Pancreas (tissue), 10 donors: ENCODE measurements at regions not wholly inside any gene's neighbourhood (a gene's known extent, or its start where the extent isn't known, plus 50 kb on each side); places are given as distances from the start of the nearest gene placed in this dataset.

ENCODE experiments used
- ATAC-seq, 4 donors: fragments of 200-7000 bp; cut with Tn5 transposase; one replicate each; pipeline versions ENCODE4 v1.8.0 to v1.9.1; 2020; ENCODE audit warnings: mild to moderate bottlenecking in 4 of 4, moderate library complexity in 4 of 4
- DNase-seq, 6 donors: peaks; one replicate each; pipeline ENCODE4 v3.0.0-alpha.2; 2020
- FAIRE-seq: peaks from 2 replicates; lab custom pipeline; 2012; peaks lifted over from hg19 to GRCh38; lab: Jason Lieb, UNC
- H3K27ac ChIP-seq, 4 donors: fragments of 200-600 bp; sonication (generic); 1 replicate in 3 of 4; 2 replicates in 1 of 4; pipeline versions ENCODE4 v1.5.0 to v1.8.0; 2020
- H3K27me3 ChIP-seq, 4 donors: fragments of 200-600 bp; one replicate each; pipeline ENCODE4 v1.8.0; 2021
- H3K36me3 ChIP-seq, 3 donors: fragments of 200-600 bp; sonication (generic) in 1 of 3; one replicate each; pipeline versions ENCODE4 v1.5.0 to v1.8.0; 2020 to 2021
- H3K4me1 ChIP-seq, 3 donors: fragments of 200-600 bp; one replicate each; pipeline ENCODE4 v1.8.0; 2021
- H3K4me3 ChIP-seq, 4 donors: fragments of 200-600 bp; sonication (generic) in 2 of 4; one replicate each; pipeline versions ENCODE4 v1.5.0 to v1.8.0; 2020 to 2021
- H3K9me3 ChIP-seq, 4 donors: fragments of 200-600 bp; one replicate each; pipeline ENCODE4 v1.8.0; 2021
- WGBS, 2 donors: extraction: QIAGEN DNeasy Blood & Tissue Kit; methylation state at CpG; one replicate each; pipeline ENCODE4 v1.1.7; 2013; 5-methylcytosine and 5-hydroxymethylcytosine counted together
- intact Hi-C, 3 donors: fragments of 100-400 bp; cut with DNase I; formaldehyde crosslinking; loops; one replicate each; pipeline versions ENCODE4 v1.11.1 to v1.14.2; 2022
- TF ChIP-seq, protein P1 (sequence below), 4 donors: fragments of 200-600 bp; sonication (generic) in 3 of 4; IDR thresholded peaks; one replicate each; pipeline versions ENCODE4 v1.5.0 to v1.8.0; 2021; ENCODE audit warnings: antibody characterized with exemption in 4 of 4
- donor health status: healthy with polysubstance abuse.
- donor health status: DM: no; HTN: no; CAD: no; lungs with moderate emphysema.
- donor health status: DM: no; HTN: no; CAD: no.
- donor health status: control.
- donor health status: control.
- donor health status: Bipolar disorder and iron deficiency.
- donor health status: DM: yes; HTN: yes; CAD: no.
- donor health status: DM: no; HTN: no; CAD: no.
- donor health status: DM: no; HTN: no; CAD: no.
- donor health status: DM: yes; HTN: yes; CAD: no.

DNA sequence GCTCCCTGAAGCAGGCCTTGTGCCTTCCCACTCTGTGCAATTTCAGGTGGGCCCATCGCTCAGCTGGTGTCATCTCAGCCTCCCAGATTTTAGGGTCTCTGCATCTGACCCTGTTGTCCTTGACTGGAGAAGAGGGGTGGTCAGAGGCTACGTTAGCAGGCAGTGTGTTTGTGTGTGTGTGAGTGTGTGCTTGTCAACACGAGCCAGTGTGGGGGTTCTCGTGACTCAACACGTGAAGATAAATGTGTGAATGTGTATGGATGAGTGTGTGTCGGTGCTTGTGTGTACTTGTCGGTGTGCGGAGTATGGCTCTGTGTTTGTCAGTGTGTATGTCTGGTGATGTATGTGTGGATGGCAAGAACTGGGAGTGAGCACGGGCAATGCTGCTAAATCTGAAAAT lies 142.6 kb upstream of the KLF4 start:
- intact Hi-C loops: no loop called here
- WGBS, 2 donors: 76 to 85% methylated on average over 9 of the region's 9 CpGs
- Histone ChIP-seq H3K9me3 (no peaks in the 10 kb centered on the region), H3K4me1 (no peaks in the 10 kb centered on the region), H3K27ac (no peak overlapping the region), H3K4me3 (no peak overlapping the region), H3K36me3 (no peaks in the 10 kb centered on the region), H3K27me3 (no peaks in the 10 kb centered on the region)
- no peak for FAIRE-seq
- TF ChIP-seq, protein P1, sequence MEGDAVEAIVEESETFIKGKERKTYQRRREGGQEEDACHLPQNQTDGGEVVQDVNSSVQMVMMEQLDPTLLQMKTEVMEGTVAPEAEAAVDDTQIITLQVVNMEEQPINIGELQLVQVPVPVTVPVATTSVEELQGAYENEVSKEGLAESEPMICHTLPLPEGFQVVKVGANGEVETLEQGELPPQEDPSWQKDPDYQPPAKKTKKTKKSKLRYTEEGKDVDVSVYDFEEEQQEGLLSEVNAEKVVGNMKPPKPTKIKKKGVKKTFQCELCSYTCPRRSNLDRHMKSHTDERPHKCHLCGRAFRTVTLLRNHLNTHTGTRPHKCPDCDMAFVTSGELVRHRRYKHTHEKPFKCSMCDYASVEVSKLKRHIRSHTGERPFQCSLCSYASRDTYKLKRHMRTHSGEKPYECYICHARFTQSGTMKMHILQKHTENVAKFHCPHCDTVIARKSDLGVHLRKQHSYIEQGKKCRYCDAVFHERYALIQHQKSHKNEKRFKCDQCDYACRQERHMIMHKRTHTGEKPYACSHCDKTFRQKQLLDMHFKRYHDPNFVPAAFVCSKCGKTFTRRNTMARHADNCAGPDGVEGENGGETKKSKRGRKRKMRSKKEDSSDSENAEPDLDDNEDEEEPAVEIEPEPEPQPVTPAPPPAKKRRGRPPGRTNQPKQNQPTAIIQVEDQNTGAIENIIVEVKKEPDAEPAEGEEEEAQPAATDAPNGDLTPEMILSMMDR (IDR thresholded peaks at IDR 0.05): no peak
- DNase-seq: no peak
- ATAC-seq: no peak

DNA sequence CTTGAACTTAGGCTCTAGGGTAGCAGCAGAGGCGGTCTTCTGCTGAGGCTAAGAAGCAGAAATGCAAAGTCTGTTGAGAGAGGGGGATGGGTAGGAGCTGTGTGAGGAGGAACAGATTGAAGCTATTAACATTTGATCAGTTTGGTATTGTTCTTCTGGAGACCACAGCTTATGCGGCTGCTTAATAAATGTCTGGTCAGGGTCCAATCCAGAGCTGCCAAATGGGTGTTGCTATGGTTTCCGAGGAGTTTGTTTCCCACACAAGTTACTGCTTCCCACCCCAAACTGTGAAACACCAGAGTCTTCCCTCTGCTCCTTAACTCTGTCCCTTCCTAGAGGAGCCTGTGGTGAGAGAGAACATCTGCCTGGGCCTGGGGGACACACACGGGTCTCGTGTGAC lies 142.2 kb upstream of the KLF4 start:
- no peaks in the 10 kb centered on the region for H3K9me3 ChIP-seq
- H3K27me3 ChIP-seq: no peaks in the 10 kb centered on the region
- no peak overlapping the region for H3K4me3 ChIP-seq
- WGBS, 2 donors: 71 to 80% methylated on average over 5 of the region's 5 CpGs
- ATAC-seq (no peak), FAIRE-seq (no peak), DNase-seq (no peak)
- TF ChIP-seq, protein P1 (IDR thresholded peaks at IDR 0.05): no peak
- no peak overlapping the region for H3K27ac ChIP-seq
- no peaks in the 10 kb centered on the region for H3K36me3 ChIP-seq
- no peaks in the 10 kb centered on the region for H3K4me1 ChIP-seq
- intact Hi-C loops: no loop called here

DNA sequence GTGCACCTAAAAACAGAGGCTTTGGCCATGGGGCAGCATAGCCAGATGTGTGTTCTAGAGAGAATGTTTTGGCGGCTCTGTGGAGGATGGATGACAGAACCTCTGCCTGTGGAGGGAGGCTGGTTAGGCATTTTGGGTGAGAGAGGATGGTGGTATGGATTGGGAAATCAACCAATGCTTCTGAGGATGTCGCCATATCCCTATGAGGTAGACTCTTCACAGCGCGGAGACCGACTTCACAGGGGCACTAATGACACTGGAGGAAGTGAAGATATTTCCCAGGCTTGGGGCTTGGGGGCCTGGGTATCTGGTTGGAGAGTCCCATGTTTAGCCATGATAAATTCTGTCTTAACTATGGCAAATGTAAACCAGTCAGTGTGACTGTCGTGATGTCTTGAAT lies 140.6 kb upstream of the KLF4 start:
- H3K27me3 ChIP-seq: no peaks in the 10 kb centered on the region
- no peaks in the 10 kb centered on the region for H3K4me1 ChIP-seq
- no peaks in the 10 kb centered on the region for H3K9me3 ChIP-seq
- intact Hi-C loops: no loop called here
- no peaks in the 10 kb centered on the region for H3K36me3 ChIP-seq
- DNase-seq (no peak), ATAC-seq (no peak), FAIRE-seq (no peak)
- WGBS, 2 donors: 90 to 97% methylated on average over 6 of the region's 6 CpGs
- TF ChIP-seq, protein P1 (IDR thresholded peaks at IDR 0.05): no peak
- H3K27ac ChIP-seq: no peak overlapping the region
- no peak overlapping the region for H3K4me3 ChIP-seq

DNA sequence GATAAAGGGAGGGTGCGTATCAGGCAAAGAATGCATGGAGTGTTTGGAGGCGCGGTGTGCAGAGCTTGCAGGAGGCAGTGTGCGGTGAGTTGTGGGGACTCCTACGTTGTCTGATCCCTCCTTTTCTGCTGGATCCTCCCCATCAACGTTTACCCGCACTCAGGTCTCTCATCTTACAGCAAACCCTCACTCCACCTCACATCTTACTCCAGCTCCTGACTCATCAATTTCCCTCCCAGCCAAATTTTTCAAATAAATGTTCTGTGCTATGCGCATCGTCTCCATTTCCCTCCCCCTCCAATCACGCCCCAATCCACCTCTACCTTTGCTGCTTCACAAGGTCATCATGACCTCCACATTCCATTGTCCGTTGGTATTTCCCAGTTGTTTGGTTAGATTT lies 138.9 kb upstream of the KLF4 start:
- DNase-seq (no peak), FAIRE-seq (no peak), ATAC-seq (no peak)
- TF ChIP-seq, protein P1 (IDR thresholded peaks at IDR 0.05): no peak
- intact Hi-C loops: no loop called here
- 72 to 77% methylated on average over 11 of the region's 11 CpGs for WGBS, 2 donors
- no peak overlapping the region for H3K4me3 ChIP-seq
- no peaks in the 10 kb centered on the region for H3K27me3 ChIP-seq
- no peak overlapping the region for H3K27ac ChIP-seq
- H3K4me1 ChIP-seq: no peaks in the 10 kb centered on the region
- H3K36me3 ChIP-seq: no peaks in the 10 kb centered on the region
- H3K9me3 ChIP-seq: no peaks in the 10 kb centered on the region

DNA sequence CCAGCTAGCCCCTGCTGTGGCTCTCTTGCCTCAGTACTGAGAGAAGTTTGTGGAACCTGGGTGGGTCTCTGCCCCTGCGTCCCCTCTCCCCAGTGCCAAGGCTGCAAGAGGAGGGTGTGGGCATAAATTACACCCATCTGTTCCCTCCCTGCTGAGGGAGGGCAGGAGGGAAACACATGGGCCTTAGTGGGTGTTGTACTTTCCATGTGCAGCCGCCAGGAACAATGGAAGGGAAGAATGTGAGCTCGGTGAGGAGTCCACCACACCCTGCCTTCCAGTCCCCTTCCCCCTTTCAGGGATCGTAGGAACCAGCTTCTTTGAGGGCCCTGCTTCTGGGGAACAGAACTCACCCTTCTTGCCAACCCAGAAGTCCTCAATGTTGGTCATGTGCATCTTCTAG lies 138.2 kb upstream of the KLF4 start:
- TF ChIP-seq, protein P1 (IDR thresholded peaks at IDR 0.05): no peak
- no peak for FAIRE-seq

More for the DNA sequence above, 138.2 kb upstream of the KLF4 start:
- no peaks in the 10 kb centered on the region for H3K36me3 ChIP-seq
- H3K9me3 ChIP-seq: no peaks in the 10 kb centered on the region
- H3K4me3 ChIP-seq: no peak overlapping the region
- no peak overlapping the region for H3K27ac ChIP-seq
- no peaks in the 10 kb centered on the region for H3K4me1 ChIP-seq
- intact Hi-C loops: no loop called here
- DNase-seq (no peak), ATAC-seq (no peak)
- 61 to 74% methylated on average over 4 of the region's 4 CpGs for WGBS, 2 donors
- no peaks in the 10 kb centered on the region for H3K27me3 ChIP-seq
